Activated T-cell treated with anti-CD3 and anti-CD28 coated beads, Interleukin-2, amount 50 U/mL, for 24 hours (primary cell): ENCODE measurements at regions not wholly inside any gene's neighbourhood (a gene's known extent, or its start where the extent isn't known, plus 50 kb on each side); places are given as distances from the start of the nearest gene placed in this dataset.
A peak's percentile ranks its signal among the peaks of the same experiment; 100 is the strongest.

Experiments used
- DNase-seq: peaks from one replicate; pipeline ENCODE4 v3.0.0-alpha.2; 2020
- H3K27ac Mint-ChIP-seq: 2 replicates; pipeline ENCODE4 v1.8.0; 2020; ENCODE audit warnings: mild to moderate bottlenecking, mixed read lengths
- H3K27me3 Mint-ChIP-seq: 2 replicates; pipeline ENCODE4 v1.8.0; 2020; ENCODE audit warnings: mixed read lengths
- H3K36me3 Mint-ChIP-seq: 2 replicates; pipeline ENCODE4 v1.8.0; 2020; ENCODE audit warnings: low read depth, mixed read lengths
- H3K4me1 Mint-ChIP-seq: 2 replicates; pipeline ENCODE4 v1.8.0; 2020; ENCODE audit warnings: low read depth, mixed read lengths
- H3K4me3 Mint-ChIP-seq: 2 replicates; pipeline ENCODE4 v1.8.0; 2020; ENCODE audit warnings: mild to moderate bottlenecking, moderate library complexity, mixed read lengths
- H3K9me3 Mint-ChIP-seq: 2 replicates; pipeline ENCODE4 v1.8.0; 2020; ENCODE audit warnings: mixed read lengths

GRCh38 chr9:86652736-86653135 lies 294.6 kb downstream of the GAS1 start:
- no peak overlapping the region for H3K27ac Mint-ChIP-seq
- DNase-seq = no peak
- no peaks in the 10 kb centered on the region for H3K4me1 Mint-ChIP-seq

DNA sequence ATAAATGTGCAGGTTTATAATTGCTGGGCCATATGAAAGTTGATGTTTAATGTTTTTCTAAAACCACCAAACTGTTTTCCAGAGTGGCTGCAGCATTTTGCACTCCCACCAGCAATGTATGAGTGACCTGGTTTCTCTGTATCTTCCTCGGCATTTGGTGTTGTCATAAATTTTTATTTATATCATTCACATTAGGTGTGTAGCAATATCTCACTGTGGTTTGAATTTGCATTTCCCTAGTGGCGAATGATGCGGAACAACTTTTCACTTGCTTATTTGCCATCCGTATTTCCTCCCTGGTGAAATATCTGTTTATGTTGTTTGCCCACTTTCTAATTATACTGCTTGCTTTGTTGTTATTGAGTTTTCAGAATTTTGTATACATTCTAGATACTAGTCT lies 295.7 kb upstream of the TUT7 start:
- DNase-seq = no peak
- Mint-ChIP-seq H3K27me3 (no peaks in the 10 kb centered on the region), H3K4me3 (no peak overlapping the region), H3K36me3 (no peaks in the 10 kb centered on the region), H3K27ac (no peak overlapping the region), H3K4me1 (no peaks in the 10 kb centered on the region), H3K9me3 (no peaks in the 10 kb centered on the region)

More at GRCh38 chr9:86652736-86653135, 294.6 kb downstream of the GAS1 start:
- no peaks in the 10 kb centered on the region for H3K36me3 Mint-ChIP-seq
- H3K9me3 Mint-ChIP-seq = no peaks in the 10 kb centered on the region
- H3K4me3 Mint-ChIP-seq = no peak overlapping the region
- no peaks in the 10 kb centered on the region for H3K27me3 Mint-ChIP-seq

DNA sequence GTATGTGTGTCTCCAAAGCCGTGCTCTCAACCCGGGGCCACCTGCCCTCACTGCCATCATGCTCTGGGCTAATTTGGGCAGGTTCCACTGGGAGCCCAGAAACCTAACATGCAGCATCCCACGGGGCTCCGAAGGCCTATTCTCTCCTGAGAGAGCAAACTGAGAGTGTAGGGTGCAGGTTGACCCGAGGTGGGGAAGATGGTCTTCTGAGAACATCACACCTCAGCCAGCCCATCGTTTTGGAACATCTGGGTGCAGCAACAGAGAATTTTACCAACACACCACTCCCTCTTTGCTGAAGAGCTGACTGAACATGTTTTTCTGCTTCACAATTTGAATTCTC lies 294.6 kb upstream of the TUT7 start:
- H3K4me3 Mint-ChIP-seq = no peak overlapping the region
- no peak overlapping the region for H3K27ac Mint-ChIP-seq
- no peak for DNase-seq
- no peaks in the 10 kb centered on the region for H3K36me3 Mint-ChIP-seq
- no peaks in the 10 kb centered on the region for H3K27me3 Mint-ChIP-seq
- H3K9me3 Mint-ChIP-seq = no peaks in the 10 kb centered on the region
- no peaks in the 10 kb centered on the region for H3K4me1 Mint-ChIP-seq

DNA sequence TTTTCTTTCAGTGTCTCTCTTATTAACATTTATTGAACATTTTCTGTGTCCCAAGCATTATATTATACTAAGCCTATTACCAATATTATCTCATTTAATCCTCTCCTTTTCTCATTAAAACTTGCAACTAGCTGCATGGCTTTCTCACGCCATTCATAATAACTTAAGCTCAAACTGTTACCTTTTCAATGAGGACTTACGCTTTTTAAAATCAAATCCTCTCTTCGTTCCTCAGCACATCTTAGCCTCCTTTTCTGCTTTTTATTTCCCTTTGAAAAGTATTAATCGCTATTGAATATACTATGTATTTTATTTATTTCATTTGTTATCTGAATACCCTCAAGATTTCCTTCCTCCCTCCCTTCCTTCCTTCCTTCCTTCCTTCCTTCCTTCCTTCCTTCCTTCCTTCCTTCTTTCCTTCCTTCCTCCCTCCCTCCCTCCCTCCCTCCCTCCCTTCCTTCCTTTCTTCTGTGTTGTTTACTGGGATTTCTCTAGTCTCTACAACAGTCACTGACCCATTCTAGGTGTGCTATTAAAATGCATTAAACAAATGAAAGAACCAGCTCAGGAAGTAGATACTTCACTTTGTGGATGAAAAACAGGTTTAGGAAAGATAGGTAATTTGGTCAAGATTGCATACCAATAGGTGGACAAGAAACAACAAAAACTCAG lies 294.1 kb upstream of the TUT7 start:
- no peaks in the 10 kb centered on the region for H3K27me3 Mint-ChIP-seq
- no peaks in the 10 kb centered on the region for H3K36me3 Mint-ChIP-seq
- H3K27ac Mint-ChIP-seq = no peak overlapping the region

DNA sequence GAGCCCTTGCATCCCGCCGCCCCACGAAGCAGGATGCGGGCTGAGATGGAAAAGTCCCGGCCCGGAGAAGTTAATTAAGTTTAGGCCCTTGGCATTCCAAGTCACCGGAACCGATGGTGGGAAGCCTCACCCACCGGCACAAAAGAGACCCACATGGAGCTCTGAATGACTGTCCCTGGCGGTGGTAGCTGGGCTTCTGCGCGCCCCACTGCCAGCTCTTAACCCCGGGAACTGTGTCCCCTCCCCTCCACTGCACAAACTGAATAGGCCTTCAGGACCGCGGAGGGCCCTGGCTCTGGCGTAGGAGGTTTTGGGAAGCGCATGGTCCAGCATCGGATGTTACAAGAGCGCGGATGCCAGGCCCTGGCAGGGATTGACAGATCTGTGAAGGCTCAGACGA lies 291.1 kb upstream of the TUT7 start:
- no peaks in the 10 kb centered on the region for H3K9me3 Mint-ChIP-seq
- DNase-seq = no peak
- no peak overlapping the region for H3K4me3 Mint-ChIP-seq
- no peaks in the 10 kb centered on the region for H3K27me3 Mint-ChIP-seq
- H3K4me1 Mint-ChIP-seq = no peaks in the 10 kb centered on the region
- no peak overlapping the region for H3K27ac Mint-ChIP-seq
- no peaks in the 10 kb centered on the region for H3K36me3 Mint-ChIP-seq

More for the DNA sequence above, 294.1 kb upstream of the TUT7 start:
- H3K4me1 Mint-ChIP-seq = no peaks in the 10 kb centered on the region
- no peak for DNase-seq
- H3K9me3 Mint-ChIP-seq = no peaks in the 10 kb centered on the region
- H3K4me3 Mint-ChIP-seq = no peak overlapping the region

DNA sequence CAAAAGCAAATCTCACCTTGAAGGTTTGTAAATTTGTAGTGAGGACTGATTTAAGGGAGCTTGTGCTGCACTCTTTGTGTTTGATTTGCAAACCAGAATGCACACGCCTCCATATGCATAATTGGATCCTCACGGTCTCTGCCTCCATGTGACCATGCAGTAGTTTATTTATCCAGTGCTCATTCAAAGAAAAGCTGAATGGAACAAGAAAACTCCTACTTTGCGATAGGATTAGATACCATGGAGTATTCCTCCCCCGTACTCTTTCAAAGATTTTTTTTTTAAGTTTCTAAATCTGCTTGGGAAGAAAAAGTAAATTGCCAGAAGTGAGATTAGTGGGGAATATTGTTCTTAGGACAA lies 290.4 kb upstream of the TUT7 start:
- no peak overlapping the region for H3K4me3 Mint-ChIP-seq
- no peaks in the 10 kb centered on the region for H3K9me3 Mint-ChIP-seq
- H3K27me3 Mint-ChIP-seq = no peaks in the 10 kb centered on the region
- H3K36me3 Mint-ChIP-seq = no peaks in the 10 kb centered on the region
- no peaks in the 10 kb centered on the region for H3K4me1 Mint-ChIP-seq
- no peak overlapping the region for H3K27ac Mint-ChIP-seq
- DNase-seq = no peak

- Mint-ChIP-seq H3K4me3 (no peak overlapping the region), H3K36me3 (no peaks in the 10 kb centered on the region), H3K9me3 (no peaks in the 10 kb centered on the region), H3K4me1 (no peaks in the 10 kb centered on the region), H3K27me3 (no peaks in the 10 kb centered on the region), H3K27ac (no peak overlapping the region)
- no peak for DNase-seq
These were observed 289.9 kb upstream of the TUT7 start for GRCh38 chr9:86643946-86644674.

- H3K4me1 Mint-ChIP-seq = no peaks in the 10 kb centered on the region
- H3K36me3 Mint-ChIP-seq = no peaks in the 10 kb centered on the region
- peaks cover 3% of the 10 kb centered on the region for H3K27me3 Mint-ChIP-seq
- H3K27ac Mint-ChIP-seq = no peak overlapping the region
- no peak overlapping the region for H3K4me3 Mint-ChIP-seq
- DNase-seq = no peak
- H3K9me3 Mint-ChIP-seq = no peaks in the 10 kb centered on the region
These were observed 288.5 kb upstream of the TUT7 start for GRCh38 chr9:86642721-86643120.

DNA sequence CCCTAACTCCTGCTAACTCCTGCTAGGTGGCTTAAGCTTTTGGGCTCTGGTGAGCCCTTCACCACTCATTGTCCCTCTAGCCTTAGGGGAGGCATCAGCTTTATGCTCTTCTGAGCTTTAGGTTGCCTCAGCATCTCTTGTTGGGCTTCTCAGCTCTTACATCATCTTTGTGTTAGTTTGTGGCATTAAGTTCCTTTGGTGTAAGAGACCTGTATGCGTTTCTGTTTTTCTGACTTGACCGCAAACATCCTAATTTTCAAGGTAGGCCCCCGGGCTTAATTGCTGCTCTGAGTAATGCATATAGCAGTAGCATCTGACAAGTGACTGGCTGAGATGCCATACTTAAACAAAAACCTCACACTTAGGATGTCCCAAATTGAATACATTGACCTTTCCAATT lies 287.8 kb upstream of the TUT7 start:
- no peak overlapping the region for H3K4me3 Mint-ChIP-seq
- H3K27ac Mint-ChIP-seq = no peak overlapping the region
- peaks cover 10% of the 10 kb centered on the region for H3K27me3 Mint-ChIP-seq
- H3K9me3 Mint-ChIP-seq = no peaks in the 10 kb centered on the region
- no peaks in the 10 kb centered on the region for H3K36me3 Mint-ChIP-seq
- no peak for DNase-seq
- H3K4me1 Mint-ChIP-seq = no peaks in the 10 kb centered on the region

DNA sequence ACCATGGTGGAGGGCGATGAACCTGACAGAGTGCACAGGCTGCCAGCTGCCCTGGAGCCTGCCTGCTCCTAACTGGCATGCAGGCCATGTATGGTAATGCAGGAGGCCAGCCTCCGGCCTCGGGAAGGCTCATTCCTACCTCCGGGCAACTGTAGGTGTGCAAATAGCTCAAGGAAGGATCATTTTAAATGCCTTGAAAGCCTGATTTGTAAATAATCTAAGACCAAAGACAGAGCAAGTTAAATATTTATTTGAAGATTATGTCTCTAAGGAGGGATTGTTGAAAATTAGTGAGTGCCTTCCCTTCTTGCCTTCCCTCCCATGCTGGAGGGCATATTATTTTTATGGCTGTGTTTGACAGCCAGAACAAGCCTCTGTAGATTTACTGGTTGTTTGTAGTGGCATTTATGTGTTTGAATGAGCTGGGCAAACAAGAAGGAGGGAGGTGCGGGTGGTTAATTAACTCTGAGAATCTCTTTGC lies 285.7 kb upstream of the TUT7 start:
- Mint-ChIP-seq H3K36me3 (no peaks in the 10 kb centered on the region), H3K27me3 (peaks cover 30% of the 10 kb centered on the region), H3K27ac (no peak overlapping the region), H3K9me3 (no peaks in the 10 kb centered on the region), H3K4me1 (no peaks in the 10 kb centered on the region), H3K4me3 (no peak overlapping the region)
- DNase-seq = no peak

- no peak for DNase-seq
- no peaks in the 10 kb centered on the region for H3K4me1 Mint-ChIP-seq
- H3K9me3 Mint-ChIP-seq = no peaks in the 10 kb centered on the region
- no peak overlapping the region for H3K4me3 Mint-ChIP-seq
- H3K27me3 Mint-ChIP-seq = peaks cover 36% of the 10 kb centered on the region
- no peak overlapping the region for H3K27ac Mint-ChIP-seq
- H3K36me3 Mint-ChIP-seq = no peaks in the 10 kb centered on the region
These were observed 285.1 kb upstream of the TUT7 start for GRCh38 chr9:86639287-86639686.

DNA sequence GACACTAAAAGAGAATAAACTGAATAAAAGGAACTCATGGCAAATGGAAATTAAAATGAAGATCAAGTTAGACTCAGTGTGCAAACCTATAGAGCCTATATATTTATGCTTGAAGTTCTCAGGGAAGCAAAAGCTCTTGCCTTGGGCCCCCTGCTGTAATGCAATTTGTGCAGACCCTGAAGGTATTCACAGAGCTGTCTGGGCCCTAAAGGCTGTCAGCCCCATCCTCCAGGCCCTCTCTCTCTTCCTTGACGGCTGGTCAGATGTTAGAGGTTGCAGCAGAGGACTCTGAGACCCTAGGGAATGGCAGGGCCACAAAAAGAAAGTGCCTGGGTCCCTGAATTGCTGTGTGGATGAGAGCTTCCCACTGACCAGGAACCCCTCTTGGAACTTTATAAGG lies 283.9 kb upstream of the TUT7 start:
- DNase-seq = no peak
- Mint-ChIP-seq H3K27me3 (peaks cover 42% of the 10 kb centered on the region), H3K36me3 (no peaks in the 10 kb centered on the region), H3K4me1 (no peaks in the 10 kb centered on the region), H3K27ac (no peak overlapping the region), H3K4me3 (no peak overlapping the region), H3K9me3 (no peaks in the 10 kb centered on the region)

DNA sequence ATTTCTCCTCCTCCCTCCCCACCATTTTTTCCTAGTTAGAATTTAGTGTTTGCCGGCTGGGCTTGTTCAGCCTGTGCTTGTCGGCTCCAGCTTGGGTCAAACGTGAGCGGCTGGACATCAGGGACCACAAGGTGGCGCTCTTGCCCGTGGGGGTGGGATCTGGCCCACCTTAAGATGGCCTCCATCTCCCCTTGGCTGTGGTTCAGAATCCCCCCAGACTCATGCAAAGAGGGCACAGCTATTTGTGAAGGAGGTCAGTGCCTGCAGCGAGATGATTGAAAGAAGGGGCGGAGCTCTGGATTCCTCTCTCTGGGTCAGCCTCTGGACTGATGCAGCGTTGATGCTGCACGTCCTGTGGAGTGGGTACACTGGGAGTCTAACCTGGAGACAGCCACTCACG lies 283.3 kb upstream of the TUT7 start:
- Mint-ChIP-seq H3K9me3 (no peaks in the 10 kb centered on the region), H3K27ac (no peak overlapping the region), H3K4me1 (no peaks in the 10 kb centered on the region), H3K36me3 (no peaks in the 10 kb centered on the region), H3K4me3 (no peak overlapping the region), H3K27me3 (peaks cover 42% of the 10 kb centered on the region)
- DNase-seq = peak; percentile 34

- DNase-seq = no peak
- Mint-ChIP-seq H3K4me1 (no peaks in the 10 kb centered on the region), H3K27me3 (peaks cover 49% of the 10 kb centered on the region), H3K9me3 (no peaks in the 10 kb centered on the region), H3K27ac (no peak overlapping the region), H3K4me3 (no peak overlapping the region), H3K36me3 (no peaks in the 10 kb centered on the region)
These were observed 282.3 kb upstream of the TUT7 start for GRCh38 chr9:86636519-86636918.

GRCh38 chr9:86636038-86636437 lies 281.8 kb upstream of the TUT7 start:
- no peaks in the 10 kb centered on the region for H3K36me3 Mint-ChIP-seq
- peaks cover 49% of the 10 kb centered on the region for H3K27me3 Mint-ChIP-seq
- no peaks in the 10 kb centered on the region for H3K9me3 Mint-ChIP-seq
- no peak overlapping the region for H3K27ac Mint-ChIP-seq
- DNase-seq = no peak
- no peaks in the 10 kb centered on the region for H3K4me1 Mint-ChIP-seq
- no peak overlapping the region for H3K4me3 Mint-ChIP-seq
